HepG2 (cell line): ENCODE measurements at regions not wholly inside any gene's neighbourhood (a gene's known extent, or its start where the extent isn't known, plus 50 kb on each side); places are given as distances from the start of the nearest gene placed in this dataset.

Source experiments
- ATAC-seq: fragments of 200-7000 bp; cut with Tn5 transposase; 3 replicates; pipeline ENCODE4 v1.9.1; 2020; ENCODE audit warnings: mild to moderate bottlenecking, moderate library complexity
- BruUV-seq: library from RNA; stranded (reverse); fragments of 400-500 nt; replicated peaks from 2 replicates; lab custom pipeline; 2021; lab: Mats Ljungman, UMichigan
- CTCF ChIA-PET: fragments of 300-600 bp; formaldehyde crosslinking; extraction: SDS; loops from one replicate; lab custom pipeline; 2021; ENCODE audit warnings: low total read pairs, inconsistent platforms, low intra/inter-chr PET ratio; lab: Yijun Ruan, JAX
- POLR2A ChIA-PET: fragments of 350-600 bp; sonication (Branson Sonifier 250); formaldehyde crosslinking; loops from one replicate; lab custom pipeline; 2020; ENCODE audit warnings: antibody characterized with exemption, inconsistent platforms; lab: Yijun Ruan, JAX
- DNase-seq: peaks from one replicate; pipeline ENCODE4 v3.0.0-alpha.2; 2015; ENCODE audit warnings: low spot score
- FAIRE-seq: peaks from 3 replicates; lab custom pipeline; 2011; peaks lifted over from hg19 to GRCh38; lab: Jason Lieb, UNC
- H2AFZ ChIP-seq: one replicate; pipeline ENCODE4 v1.6.1; 2011; ENCODE audit warnings: low read length, inconsistent platforms
- H3K27ac ChIP-seq: fragments of 300-600 bp; 3 replicates; pipeline ENCODE4 v1.8.0; 2011; ENCODE audit warnings: mixed run types, mild to moderate bottlenecking, mixed read lengths, low read length, inconsistent platforms; ENCODE audit not compliant: insufficient read depth; ENCODE audit errors: extremely low read length
- H3K27me3 ChIP-seq, 2 experiments: fragments of 200-600 bp in 1 of 2; 2 replicates in 1 of 2; 3 replicates in 1 of 2; pipeline versions ENCODE4 v1.6.0 to v1.8.0; 2011; ENCODE audit warnings: low read length in 2 of 2, mild to moderate bottlenecking in 2 of 2, moderate library complexity in 2 of 2, inconsistent platforms in 1 of 2; ENCODE audit not compliant: insufficient read depth in 2 of 2, control insufficient read depth in 1 of 2
- H3K36me3 ChIP-seq, 2 experiments: fragments of 200-600 bp in 1 of 2; replicated peaks in 1 of 2; 2 replicates in 1 of 2; 3 replicates in 1 of 2; pipeline versions ENCODE4 v1.5.1 to v1.8.0; 2011; ENCODE audit warnings: low read length in 2 of 2, inconsistent platforms in 1 of 2; ENCODE audit not compliant: insufficient read depth in 2 of 2, control insufficient read depth in 1 of 2
- H3K4me1 ChIP-seq: 2 replicates; pipeline ENCODE4 v1.5.1; 2012; ENCODE audit warnings: low read length, inconsistent platforms; ENCODE audit not compliant: insufficient read depth
- H3K4me2 ChIP-seq: 2 replicates; pipeline ENCODE4 v1.6.0; 2011; ENCODE audit warnings: low read depth, low read length, inconsistent platforms
- H3K4me3 ChIP-seq, 3 experiments: fragments of 200-600 bp in 1 of 3; sonication (generic), shearing (Covaris generic) in 1 of 3; replicated peaks in 1 of 3; 2 replicates each; pipeline ENCODE4 v1.5.1; 2011 to 2016; ENCODE audit warnings: low read length in 3 of 3, inconsistent platforms in 2 of 3, low read depth in 2 of 3, mild to moderate bottlenecking in 2 of 3, control low read depth in 1 of 3, mixed read lengths in 1 of 3; ENCODE audit not compliant: insufficient read depth in 1 of 3
- H3K79me2 ChIP-seq: one replicate; pipeline ENCODE4 v1.6.1; 2011; ENCODE audit warnings: low read length, inconsistent platforms; ENCODE audit not compliant: insufficient read depth
- H3K9ac ChIP-seq: 2 replicates; pipeline ENCODE4 v1.6.0; 2011; ENCODE audit warnings: mild to moderate bottlenecking, low read depth, low read length, inconsistent platforms; ENCODE audit not compliant: insufficient read depth
- H3K9me3 ChIP-seq: 2 replicates; pipeline ENCODE4 v1.5.1; 2012; ENCODE audit warnings: mild to moderate bottlenecking, low read length
- H4K20me1 ChIP-seq: 2 replicates; pipeline ENCODE4 v1.6.0; 2011; ENCODE audit warnings: inconsistent platforms, mild to moderate bottlenecking, low read length, moderate library complexity; ENCODE audit not compliant: insufficient read depth
- LCORL ChIP-seq, 2 experiments: fragments of 450-650 bp in 1 of 2; sonication (generic) in 1 of 2; formaldehyde crosslinking in 1 of 2; IDR thresholded peaks; 2 replicates each; pipeline versions ENCODE4 v1.5.0 to v1.6.1; 2017 to 2020; ENCODE audit warnings: antibody characterized with exemption in 1 of 2, missing genetic modification reagents in 1 of 2
- ZNF33B ChIP-seq: sonication (generic); formaldehyde crosslinking; IDR thresholded peaks from 2 replicates; pipeline ENCODE4 v1.5.1; 2020; ENCODE audit warnings: mild to moderate bottlenecking, missing genetic modification reagents
- WGBS: methylation state at CpG from one replicate; pipeline ENCODE4 v1.1.6; 2017; ENCODE audit warnings: low lambda C conversion rate; 5-methylcytosine and 5-hydroxymethylcytosine counted together
- in situ Hi-C: cut with HindIII; loops from 2 replicates; pipeline ENCODE4 v1.10.0; 2017; ENCODE audit warnings: low pct_unique_long_range_greater_than_20kb; ENCODE audit not compliant: extremely low pct_ligation_motif_present
- intact Hi-C: fragments of 100-400 bp; cut with micrococcal nuclease; formaldehyde crosslinking; loops from one replicate; pipeline ENCODE4 v1.10.0; 2022; ENCODE audit not compliant: unreplicated experiment
- TF ChIP-seq, protein P1 (sequence below): sonication (generic); formaldehyde crosslinking; IDR thresholded peaks from 2 replicates; pipeline ENCODE4 v1.4.0; 2020; ENCODE audit warnings: missing genetic modification reagents, borderline replicate concordance

DNA sequence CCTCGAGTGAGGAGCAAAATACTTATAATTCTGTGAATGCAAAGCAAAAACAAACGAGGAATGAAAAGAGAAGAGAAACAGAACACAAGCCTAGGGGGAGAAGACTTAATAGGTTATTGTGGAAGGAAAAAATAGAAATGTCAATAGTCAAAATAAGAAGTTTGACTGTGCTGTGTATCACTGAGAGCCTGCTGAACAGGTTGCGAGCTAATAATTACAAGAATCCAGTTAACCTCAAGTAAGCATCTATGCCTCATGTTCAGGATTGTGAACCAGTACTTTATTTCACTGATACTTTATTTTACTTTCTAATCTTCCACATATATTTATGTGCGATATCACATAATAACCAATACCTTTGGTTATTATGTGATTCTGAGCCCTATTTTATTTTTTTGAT, 316.7 kb downstream of the OTUD1 start (continued):
- TF ChIP-seq, protein P1, sequence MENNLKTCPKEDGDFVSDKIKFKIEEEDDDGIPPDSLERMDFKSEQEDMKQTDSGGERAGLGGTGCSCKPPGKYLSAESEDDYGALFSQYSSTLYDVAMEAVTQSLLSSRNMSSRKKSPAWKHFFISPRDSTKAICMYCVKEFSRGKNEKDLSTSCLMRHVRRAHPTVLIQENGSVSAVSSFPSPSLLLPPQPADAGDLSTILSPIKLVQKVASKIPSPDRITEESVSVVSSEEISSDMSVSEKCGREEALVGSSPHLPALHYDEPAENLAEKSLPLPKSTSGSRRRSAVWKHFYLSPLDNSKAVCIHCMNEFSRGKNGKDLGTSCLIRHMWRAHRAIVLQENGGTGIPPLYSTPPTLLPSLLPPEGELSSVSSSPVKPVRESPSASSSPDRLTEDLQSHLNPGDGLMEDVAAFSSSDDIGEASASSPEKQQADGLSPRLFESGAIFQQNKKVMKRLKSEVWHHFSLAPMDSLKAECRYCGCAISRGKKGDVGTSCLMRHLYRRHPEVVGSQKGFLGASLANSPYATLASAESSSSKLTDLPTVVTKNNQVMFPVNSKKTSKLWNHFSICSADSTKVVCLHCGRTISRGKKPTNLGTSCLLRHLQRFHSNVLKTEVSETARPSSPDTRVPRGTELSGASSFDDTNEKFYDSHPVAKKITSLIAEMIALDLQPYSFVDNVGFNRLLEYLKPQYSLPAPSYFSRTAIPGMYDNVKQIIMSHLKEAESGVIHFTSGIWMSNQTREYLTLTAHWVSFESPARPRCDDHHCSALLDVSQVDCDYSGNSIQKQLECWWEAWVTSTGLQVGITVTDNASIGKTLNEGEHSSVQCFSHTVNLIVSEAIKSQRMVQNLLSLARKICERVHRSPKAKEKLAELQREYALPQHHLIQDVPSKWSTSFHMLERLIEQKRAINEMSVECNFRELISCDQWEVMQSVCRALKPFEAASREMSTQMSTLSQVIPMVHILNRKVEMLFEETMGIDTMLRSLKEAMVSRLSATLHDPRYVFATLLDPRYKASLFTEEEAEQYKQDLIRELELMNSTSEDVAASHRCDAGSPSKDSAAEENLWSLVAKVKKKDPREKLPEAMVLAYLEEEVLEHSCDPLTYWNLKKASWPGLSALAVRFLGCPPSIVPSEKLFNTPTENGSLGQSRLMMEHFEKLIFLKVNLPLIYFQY, result no peak

DNA sequence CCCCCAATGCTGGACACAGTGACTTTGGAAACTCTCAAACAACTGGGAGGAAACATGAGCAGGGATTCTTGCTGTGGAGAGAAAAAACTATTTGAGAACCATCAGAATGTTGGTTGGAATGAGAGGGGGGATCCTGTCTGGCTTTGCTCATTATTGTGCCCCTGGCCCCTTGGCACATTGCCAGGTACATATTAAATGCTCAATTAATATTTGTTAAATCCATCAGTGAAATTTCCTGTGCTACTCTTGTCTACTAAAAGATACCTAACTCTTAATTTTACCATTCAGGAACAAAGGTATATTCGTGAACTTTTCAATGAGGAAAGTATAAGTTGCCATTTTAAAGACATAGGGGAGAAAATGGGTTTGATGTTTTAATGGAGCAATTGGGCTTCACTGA, 329.4 kb downstream of the OTUD1 start:
- Histone ChIP-seq H3K79me2 (no peaks in the 10 kb centered on the region), H3K9me3 (no peaks in the 10 kb centered on the region), H3K4me1 (no peaks in the 10 kb centered on the region), H3K4me3 (no peak overlapping the region), H3K36me3 (no peaks in the 10 kb centered on the region), H3K27ac (no peak overlapping the region), H3K4me2 (no peak overlapping the region), H3K27me3 (no peaks in the 10 kb centered on the region), H2AFZ (no peak overlapping the region), H4K20me1 (no peaks in the 10 kb centered on the region), H3K9ac (no peak overlapping the region)
- no peak for ATAC-seq
- POLR2A ChIA-PET, result no interaction called here
- no peak for FAIRE-seq
- CTCF ChIA-PET, result no interaction called here
- TF ChIP-seq LCORL (IDR thresholded peaks at IDR 0.05), result peak; percentile 53; the same call in 1 of the 2 replicates
- TF ChIP-seq LCORL (CRISPR knock-in tag; IDR thresholded peaks at IDR 0.05), result no peak
- TF ChIP-seq ZNF33B (CRISPR knock-in tag), result no peak
- in situ Hi-C loops, result no loop called here
- no TSS peak for BruUV-seq
- WGBS, result 3% methylated on average over 1 of the region's 1 CpG
- intact Hi-C loops, result no loop called here
- no peak for DNase-seq
